ENCODE measurements at regions not wholly inside any gene's neighbourhood (a gene's known extent, or its start where the extent isn't known, plus 50 kb on each side); places are given as distances from the start of the nearest gene placed in this dataset.
"Not testable (repeated sequence)": the region's sequence is repeated elsewhere in the genome, so short reads cannot be mapped to it uniquely, and the experiment has no call there.

DNA sequence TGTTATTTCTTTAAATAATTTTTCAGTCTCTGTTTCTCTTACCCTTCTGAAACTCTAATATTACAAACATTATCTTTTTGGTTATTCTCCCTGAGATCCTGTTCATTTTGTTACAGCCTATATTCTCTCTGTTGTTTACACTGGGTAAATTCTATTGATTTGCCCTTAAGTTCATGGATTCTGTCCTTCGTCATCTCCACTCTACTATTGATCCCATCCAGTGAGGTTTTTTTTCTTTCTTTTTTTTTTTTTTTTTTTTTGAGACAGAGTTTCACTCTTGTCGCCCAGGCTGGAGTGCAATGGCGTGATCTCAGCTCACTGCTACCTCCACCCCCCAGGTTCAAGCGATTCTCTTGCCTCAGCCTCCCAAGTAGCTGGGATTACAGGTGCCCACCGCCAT is 393.9 kb downstream of the ZNF674 start:
- DNase-seq, result not testable (repeated sequence)

DNA sequence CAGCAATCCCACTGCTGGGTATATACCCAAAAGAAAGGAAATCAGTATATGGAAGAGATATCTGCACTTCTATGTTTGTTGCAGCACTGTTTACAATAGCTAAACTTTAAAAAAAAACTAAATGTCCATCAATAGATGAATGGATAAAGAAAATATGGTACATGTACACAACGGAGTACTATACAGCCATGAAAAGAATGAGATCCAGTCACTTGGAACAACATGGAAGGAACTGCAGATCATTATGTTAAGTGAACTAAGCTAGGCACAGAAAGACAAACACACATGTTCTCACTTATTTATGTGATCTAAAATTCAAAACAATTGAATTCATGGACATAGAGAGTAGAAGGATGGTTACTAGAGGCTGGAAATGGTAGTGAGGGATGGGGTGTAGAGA is 400.7 kb downstream of the ZNF674 start:
- DNase-seq, result no peak

DNA sequence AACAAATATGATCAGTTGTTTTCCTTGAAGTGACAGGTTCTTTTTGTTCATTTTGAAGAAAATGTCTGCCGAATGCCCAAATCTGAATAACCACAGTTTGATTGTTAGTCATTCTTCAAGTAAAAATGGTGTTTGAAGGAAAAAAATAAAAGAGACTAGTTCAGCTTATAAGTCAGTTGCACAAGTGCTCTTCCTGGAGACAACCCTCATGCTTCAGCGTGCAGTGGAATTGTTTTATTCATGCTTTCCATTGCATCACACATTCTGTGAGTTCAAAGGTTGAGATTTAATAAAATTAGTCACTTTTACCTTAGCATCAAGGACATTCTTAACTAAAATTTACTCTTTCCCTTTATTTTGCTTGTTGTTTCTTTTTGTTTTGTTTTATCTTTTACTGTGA is 404.9 kb downstream of the ZNF674 start:
- DNase-seq, result no peak

DNA sequence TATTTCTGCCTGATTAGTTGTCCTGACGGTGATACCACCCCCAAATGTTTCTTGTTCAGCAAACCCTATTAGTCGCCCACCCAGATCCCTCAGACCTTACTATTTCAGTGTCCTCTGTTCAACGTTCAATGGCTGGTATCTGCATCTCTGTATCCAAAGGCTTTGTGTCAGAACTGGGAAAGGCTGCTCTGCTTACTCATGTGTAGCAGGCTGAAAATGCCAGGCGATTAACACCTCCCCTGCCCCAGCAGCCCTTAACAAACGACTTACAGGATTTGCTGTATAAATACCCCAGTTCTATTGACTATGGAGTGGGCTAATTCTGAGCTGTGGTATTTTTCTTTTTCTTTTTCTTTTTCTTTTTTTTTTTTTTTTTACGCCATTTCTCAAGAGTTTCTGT is 415.0 kb downstream of the ZNF674 start:
- no peak for DNase-seq

DNA sequence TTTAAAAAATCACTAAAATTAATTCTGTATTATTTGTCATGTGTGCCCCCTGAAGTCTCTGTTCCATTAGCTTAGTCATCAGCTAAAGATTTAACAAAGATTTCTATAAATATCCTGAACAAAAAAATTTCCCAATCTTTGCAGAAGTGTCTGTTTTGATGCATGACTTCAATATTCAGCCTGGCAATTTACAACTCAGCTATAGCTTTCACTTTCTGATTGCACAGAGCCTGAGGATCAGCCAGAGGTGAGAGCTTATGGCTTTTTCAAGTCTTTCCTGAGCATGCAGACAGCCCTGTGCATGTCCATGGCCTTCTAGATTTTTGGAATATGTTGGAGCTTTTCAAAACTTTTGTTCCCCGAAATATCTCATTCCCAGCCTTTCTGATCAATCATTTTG is 420.1 kb downstream of the ZNF674 start:
- DNase-seq, result peak; percentile 1

DNA sequence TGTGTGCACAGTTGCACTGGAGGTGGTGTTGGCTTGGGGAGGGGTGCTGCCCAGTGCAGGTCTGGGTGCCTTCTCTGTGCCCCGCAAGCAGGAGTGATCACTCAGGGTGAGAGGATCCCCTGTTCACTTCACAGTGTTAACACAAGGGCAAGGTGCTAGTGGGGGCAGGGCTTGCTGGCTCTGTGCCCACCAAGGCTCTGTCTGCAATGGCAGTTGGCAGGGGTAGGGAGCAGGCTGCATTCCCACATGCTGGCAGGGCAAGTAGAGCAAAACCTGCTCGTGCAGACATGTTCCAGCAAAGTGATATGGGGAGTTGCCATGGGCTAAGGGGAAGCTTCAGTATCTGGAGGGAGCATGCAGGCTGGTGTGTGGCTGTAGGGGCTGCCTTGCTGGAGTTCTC is 428.0 kb downstream of the ZNF674 start:
- DNase-seq, result no peak

DNA sequence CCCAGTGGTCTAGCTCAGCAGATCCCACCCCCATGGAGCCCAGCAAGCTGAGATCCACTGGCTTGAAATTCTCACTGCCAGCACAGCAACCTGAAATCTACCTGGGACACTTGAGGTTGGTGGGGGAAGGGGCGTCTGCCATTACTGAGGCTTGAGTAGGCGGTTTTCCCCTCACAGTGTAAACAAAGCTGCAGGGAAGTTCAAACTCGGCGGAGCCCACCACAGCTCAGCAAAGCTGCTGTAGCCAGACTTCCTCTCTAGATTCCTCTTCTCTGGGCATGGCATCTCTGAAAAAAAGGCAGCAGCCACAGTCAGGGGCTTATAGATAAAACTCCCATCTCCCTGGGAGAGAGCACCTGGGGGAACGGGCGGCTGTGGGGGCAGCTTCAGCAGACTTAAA is 457.9 kb downstream of the ZNF674 start:
- not testable (repeated sequence) for DNase-seq

DNA sequence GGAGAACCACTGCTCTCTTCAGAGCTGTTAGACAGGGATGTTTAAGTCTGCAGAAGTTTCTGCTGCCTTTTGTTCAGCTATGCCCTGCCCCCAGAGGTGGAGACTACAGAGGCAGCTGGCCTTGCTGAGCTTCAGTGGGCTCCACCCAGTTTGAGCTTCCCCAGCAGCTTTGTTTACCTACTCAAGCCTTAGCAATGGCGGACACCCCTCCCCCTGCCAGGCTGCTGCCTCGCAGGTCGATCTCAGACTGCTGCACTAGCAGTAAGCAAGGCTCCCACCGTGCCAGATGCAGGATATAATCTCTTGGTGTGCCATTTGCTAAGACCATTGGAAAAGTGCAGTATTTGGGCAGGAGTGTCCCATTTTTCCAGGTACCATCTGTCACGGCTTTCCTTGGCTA is 465.1 kb downstream of the ZNF674 start:
- DNase-seq, result not testable (repeated sequence)

DNA sequence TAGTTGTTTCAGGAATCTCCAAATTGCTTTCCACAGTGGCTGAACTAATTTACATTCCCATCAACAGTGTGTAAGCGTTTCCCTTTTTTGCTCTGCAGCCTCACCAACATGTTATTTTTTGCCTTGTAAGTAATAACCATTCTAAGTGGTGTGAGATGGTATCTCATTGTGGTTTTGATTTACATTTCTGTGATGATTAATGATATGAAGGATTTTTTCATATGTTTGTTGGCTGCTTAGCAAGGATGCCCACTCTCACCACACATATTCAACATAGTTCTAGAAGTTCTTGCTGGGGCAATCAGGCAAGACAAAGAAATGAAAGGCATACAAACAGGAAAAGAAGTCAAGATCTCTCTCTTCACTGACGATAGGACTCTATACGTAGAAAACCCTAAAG is 472.4 kb downstream of the ZNF674 start:
- no peak for DNase-seq

DNA sequence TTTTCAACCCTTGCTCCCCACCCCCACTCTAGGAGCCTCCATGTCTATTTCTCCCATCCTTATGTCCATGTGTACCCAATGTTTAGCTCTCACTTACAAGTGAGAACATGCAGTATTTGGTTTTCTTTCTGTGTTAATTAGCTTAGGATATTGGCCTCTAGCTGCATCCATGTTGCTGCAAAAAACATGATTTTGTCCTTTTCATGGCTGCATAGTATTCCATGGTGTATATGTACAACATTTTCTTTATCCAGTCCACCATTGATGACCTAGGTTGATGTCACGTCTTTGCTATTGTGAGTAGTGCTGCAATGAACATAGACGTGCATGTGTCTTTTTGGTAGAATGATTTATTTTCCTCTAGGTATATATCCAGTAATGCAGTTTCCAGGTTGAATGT is 472.8 kb downstream of the ZNF674 start:
- no peak for DNase-seq

DNA sequence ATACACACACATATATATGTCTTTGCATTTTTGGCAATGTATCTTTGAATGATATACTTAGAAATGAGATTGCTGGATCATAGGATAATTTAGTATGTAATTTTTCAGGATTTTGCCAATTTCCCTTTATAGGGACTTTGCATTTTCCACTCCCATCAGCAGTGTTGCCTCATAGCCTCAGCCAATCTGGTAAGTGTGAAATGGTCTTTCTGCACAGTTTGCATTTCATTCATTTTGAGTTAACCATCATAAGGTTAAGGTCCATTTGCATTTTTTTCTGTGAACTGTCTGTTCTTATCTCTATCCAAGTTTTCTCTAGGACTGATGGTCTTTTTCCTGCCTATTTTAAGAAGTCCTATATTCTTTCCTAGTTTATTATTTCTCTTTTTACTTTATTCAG is 474.8 kb downstream of the ZNF674 start:
- DNase-seq, result no peak

DNA sequence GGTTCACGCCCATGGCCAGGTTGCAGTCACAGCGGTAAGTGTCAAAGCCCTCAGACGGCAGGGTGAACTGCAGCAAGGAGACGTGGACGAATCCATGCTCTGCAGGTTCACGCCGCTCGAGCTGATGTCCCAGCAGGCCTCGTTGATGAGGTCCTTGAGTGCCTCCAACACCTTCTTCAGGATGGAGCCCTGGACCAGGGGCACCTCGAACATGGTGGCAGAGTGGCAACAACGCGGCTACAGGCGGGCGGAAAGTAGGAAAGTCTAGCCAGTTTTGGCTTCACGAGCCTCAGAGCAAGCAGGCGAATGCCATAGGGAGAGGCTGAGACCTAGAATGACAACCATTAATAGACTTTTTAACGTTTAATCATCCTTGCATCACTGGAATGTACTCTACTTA is 485.9 kb downstream of the ZNF674 start:
- no peak for DNase-seq

DNA sequence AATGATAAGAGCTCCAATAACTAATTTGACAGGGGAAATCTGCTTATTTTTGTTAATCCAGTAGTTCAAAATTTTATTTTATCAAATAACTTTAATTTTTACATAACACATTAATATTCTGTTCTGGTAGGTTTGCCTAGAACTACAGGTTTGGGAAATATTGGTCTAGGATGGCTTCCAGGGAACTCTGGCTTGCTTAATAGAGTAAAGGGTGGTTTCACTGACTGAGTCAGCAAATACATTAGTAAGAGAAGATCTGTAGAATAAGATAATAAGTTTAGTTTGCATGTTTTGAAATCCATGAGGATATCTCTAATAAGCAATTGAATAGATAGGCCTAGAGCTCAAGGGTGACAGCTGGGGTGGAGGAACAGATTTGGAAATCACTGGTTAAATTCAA is 500.7 kb downstream of the ZNF674 start:
- no peak for DNase-seq

DNA sequence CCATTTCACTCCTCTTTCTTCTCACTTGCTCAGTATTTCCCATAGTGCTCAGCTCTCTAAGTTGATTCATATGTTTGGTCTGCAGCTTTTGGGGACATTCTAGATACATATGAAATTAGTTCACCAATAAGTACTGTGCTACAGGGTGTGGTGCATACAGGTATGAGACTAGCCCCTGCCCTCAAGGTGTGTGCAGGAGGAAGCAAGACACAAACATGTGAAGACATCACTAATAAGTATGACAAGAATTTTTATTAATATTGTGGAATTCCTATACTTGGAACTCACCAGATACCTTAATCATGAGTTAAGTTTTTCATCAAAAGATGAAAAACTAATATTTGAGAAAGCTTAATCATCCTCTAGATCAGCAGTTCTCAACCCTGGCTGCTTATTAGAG is 505.2 kb downstream of the ZNF674 start:
- DNase-seq, result no peak

DNA sequence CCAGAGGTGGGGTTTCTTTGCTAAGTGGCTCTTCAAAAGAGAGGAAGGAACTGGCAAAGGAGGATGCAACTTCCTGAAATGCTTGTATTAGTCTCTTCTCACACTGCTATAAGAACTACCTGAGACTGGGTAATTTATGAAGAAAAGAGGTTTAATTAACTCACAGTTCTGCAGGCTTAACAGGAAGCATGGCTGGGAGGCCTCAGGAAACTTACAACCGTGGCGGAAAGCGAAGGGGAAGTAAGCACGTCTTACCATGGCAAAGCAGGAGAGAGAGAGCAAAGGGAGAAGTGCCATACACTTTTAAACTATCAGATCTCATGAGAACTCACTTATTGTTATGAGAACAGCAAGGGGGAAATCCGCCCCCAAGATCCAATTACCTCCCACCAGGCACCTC is 505.7 kb downstream of the ZNF674 start:
- peak; percentile 59 for DNase-seq

DNA sequence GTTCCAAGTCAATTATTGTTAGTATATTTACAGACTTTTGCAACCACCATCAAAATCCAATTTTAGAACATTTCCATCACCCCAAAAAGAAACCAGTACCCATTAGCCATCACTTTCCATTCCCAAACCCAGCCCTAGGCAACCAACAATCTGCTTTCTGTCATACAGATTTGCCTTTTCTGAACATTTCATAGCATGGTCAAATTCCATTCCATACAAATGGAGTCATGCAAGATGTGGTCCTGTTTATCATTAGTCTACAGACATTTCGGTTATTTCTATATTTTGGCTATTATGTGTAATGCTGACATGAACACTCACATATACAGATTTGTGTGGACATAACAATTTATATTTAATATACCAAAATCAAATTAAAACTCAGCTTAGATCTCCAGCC is 508.7 kb downstream of the ZNF674 start:
- no peak for DNase-seq

DNA sequence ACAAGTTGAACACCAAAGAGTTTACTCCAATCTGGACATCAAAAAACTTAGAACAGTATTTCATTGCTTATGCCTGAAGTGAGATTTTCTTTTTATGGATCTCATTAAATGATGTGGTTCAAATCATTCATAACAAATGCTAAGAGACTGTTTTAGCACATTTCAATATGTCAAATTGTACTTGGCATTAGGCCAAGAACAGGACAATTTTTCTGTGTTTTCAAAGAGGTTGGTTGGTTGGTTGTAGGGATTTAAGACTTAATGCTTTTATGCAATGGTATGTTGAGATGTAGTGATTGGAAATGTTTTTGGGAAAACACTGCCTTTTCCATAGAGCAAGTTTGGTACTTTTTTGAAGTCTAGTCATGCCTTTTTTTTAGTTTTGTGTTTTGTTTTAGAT is 510.4 kb downstream of the ZNF674 start:
- no peak for DNase-seq

DNA sequence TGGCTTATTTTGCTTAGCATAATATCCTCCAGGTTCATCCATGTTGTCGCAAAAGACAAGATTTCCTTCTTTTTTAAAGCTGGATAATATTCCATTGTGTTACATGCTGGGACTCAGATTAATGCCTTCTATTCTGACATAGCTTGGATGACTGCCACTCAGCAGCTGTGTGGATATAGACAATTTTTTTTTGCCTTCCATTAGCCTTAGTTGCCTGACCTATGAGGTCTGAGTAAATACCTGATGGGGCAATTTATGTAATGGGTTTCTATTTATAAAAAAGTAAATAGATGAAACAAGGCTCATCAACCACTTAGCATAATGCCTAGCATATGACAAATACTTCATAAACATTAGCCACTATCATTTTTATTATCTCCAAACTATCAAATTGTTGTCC is 515.4 kb downstream of the ZNF674 start:
- no peak for DNase-seq

DNA sequence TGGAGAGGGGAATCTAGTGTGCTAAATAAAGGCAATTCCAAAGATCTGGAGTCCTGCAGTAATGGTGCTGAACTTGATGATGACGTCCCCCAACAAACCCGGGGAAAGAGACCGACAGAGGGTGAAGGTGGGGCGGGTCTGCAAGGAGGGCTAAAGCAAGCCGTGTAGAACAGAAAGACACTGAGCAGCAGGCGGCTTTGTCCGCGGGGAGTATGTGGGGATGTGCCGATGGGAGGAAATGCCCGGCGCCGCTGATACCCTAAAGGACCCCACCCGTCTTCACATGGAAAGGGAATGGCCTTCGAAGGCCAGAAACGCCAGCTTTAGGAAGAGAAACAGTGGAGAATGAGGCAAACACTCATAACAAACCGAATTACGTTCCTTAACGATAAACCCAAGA is 528.9 kb downstream of the ZNF674 start:
- DNase-seq, result no peak

DNA sequence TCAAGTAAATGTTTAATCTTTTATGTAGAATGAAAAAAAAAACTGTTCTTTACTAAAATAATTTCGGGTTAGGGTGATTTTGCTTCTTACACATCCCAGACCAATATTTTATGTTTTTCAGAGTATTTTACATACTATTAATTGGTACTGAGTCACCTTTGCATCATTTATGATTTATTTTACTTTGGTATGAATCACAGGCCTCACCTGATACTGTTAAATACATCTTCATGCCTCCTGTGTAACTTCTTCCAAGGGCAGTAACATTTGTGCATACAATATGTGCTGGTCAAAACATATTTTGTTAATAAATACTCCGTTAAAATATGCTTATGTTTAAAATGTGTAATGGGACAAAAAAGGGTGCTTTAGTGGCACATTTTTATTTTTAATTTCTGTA is 529.6 kb downstream of the ZNF674 start:
- no peak for DNase-seq

DNA sequence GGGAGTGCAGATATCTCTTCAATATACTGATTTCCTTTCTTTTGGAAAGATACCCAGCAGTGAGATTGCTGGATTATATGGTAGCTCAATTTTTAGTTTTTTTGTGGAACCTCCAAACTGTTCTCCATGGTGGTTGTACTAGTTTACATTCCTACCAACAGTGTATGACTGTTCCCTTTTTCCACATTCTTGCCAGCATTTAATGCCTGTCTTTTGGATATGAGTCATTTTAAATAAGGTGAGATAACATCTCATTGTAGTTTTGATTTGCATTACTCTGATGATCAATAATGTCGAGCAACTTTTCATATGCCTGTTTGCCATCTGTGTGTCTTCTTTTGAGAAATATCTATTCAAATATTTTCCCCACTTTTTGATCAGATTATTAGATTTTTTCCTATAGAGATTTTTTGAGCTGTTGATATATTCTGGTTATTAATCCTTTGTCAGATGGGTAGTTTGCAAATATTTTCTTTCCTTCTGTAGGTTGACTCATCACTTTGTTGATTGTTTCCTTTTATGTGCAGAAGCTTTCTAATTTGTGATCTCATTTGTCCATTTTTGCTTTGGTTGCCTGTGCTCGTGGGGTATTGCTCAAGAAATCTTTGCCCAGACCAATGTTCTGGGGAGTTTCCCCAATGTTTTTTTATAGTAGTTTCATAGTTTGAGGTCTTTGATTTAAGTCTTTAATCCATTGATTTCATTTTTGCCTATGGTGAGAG is 552.7 kb downstream of the ZNF674 start:
- DNase-seq, result no peak

DNA sequence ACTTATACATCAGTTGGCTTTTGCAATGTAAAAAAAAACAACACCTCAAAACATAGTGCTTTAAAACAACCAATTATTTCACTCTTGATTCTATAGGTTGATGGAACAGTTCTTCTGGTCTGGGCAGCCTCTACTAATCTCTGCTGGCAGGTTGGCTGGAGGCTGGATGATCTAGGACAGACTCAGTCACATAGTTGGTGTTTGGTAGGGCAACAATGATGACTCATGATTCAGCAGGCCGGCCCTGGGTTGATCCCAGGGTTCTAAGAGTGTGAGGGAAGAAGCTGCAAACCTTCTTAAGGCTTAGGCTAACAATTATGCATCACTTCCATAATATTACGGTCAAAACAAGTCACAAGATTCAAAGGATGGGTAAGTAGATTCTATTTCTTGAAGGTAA is 558.2 kb downstream of the ZNF674 start:
- DNase-seq, result no peak

DNA sequence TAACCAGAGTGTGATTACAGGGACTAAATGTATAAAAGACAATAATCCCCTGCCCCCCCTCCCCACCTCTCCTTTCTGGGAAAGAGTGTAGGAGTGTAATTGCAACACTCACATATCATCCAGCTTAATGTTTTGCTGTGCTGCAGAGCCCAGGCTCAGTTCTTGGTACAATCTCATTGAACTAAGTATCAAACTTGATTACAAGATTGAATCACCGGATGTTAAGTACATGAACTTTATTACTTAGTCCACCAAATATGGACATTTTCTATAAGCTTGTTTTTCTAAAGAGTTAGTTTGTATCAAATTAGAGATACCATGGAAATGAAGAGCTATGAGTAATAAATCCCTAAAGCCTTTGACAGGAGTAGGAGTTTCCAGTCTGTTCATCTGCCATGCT is 559.1 kb downstream of the ZNF674 start:
- DNase-seq, result no peak

DNA sequence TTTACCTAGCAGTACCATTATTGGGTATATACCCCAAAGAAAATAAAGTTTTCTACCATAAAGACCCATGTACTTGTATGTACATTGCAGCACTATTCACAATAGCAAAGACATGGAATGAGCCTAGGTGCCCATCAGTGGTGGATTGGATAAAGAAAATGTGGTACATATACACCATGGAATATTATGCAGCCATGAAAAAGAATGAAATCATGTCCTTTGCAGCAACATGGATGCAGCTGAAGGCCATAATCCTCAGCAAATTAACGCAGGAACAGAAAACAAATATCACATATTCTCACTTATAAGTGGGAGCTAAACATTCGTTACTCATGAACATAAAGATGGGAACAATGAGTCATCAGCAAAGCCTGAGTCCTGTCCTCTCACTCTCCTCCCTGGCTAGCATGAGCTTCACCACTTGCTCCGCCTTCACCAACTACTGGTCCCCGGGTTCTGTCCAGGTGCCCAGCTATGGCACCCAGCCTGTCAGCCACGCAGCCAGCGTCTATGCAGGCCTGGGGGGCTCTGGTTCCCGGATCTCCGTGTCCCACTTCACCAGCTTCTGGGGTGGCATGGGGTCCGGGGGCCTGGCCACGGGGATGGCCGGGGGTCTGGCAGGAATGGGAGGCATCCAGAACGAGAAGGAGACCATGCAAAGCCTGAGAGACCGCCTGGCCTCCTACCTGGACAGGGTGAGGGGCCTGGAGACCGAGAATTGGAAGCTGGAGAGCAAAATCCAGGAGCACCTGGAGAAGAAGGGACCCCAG is 562.1 kb downstream of the ZNF674 start:
- not testable (repeated sequence) for DNase-seq

DNA sequence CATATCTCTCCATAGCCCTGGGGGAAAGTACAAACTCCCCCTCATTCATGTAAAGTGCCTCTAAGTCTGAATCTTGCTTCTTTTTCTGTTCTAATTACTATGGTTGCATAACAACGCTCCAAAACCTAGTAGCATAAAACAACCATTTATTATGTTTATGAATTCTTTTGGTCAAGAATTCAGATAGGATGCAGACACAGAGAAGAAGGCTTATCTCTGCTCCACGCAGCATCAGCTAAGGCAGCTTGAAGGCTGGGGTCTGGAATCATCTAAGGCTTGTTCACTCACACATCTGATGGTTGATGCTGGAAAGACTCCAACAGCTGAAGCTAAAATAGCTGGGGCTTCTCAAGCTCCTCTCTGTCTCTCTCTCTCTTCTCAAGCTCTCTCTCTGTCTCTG is 564.5 kb downstream of the ZNF674 start:
- DNase-seq, result no peak
